ENCODE measurements at regions not wholly inside any gene's neighbourhood (a gene's known extent, or its start where the extent isn't known, plus 50 kb on each side); places are given as distances from the start of the nearest gene placed in this dataset.

DNA sequence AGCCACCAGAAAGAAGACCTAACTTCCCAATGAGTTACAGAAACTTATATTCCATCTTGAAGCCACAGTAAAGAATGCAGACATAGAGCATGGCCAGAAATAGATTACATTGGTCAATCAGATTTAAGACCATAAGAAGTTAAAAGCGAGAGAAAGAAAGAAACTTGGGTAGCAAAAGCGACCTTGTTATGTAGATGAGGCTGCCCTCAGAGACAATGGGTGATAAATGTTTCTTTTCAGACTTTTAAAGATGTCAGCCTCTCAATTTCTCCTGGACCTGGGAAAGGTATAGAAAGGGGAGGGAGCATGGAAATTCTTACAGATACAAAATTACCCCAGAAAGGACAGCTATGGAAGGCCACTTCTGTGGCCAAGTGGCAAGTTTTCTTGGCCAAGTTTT lies 732.6 kb upstream of the LUZP2 start:
- DNase-seq (ENCODE audit: insufficient read length, low spot score): no peak
- TF ChIP-seq CTCF (IDR thresholded peaks at IDR 0.05; ENCODE audit: insufficient read depth, missing control alignments): no peak

DNA sequence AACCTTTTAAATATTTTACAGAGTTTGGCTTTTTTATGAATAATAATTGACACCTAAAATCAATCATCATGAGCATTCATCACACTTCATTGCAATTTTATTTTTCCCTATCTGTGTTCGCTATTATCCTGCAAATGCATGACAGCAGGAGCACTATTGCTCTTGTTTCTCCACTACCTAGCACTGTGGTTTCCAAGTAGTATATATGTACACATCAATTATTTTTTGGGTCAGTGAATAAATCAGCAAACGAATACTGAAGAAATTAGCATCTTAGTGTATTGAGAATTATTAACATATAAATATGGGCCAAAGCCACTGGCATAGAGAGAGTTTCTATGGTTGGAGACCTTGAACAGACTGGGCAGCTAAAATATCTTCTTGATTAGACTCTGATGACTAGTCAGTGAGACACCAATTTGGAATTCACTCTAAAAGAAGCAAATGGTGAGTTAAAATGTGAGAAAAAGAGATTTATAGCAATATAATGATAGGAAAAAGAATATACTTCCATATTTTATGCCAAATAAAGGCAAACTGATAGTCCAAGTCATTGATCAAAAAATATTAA lies 731.1 kb upstream of the LUZP2 start:
- TF ChIP-seq CTCF (IDR thresholded peaks at IDR 0.05; ENCODE audit: insufficient read depth, missing control alignments): no peak
- no peak for DNase-seq (ENCODE audit: insufficient read length, low spot score)
- no peak for FAIRE-seq

More for the DNA sequence above, 732.6 kb upstream of the LUZP2 start:
- no peak for FAIRE-seq

GRCh38 chr11:23767576-23767975 lies 729.3 kb upstream of the LUZP2 start:
- FAIRE-seq (no peak), DNase-seq (ENCODE audit: insufficient read length, low spot score) (no peak)
- no peak for TF ChIP-seq CTCF (IDR thresholded peaks at IDR 0.05; ENCODE audit: insufficient read depth, missing control alignments)

GRCh38 chr11:23769214-23769613 lies 727.6 kb upstream of the LUZP2 start:
- DNase-seq (ENCODE audit: insufficient read length, low spot score) (no peak), FAIRE-seq (no peak)
- TF ChIP-seq CTCF (IDR thresholded peaks at IDR 0.05; ENCODE audit: insufficient read depth, missing control alignments): no peak

DNA sequence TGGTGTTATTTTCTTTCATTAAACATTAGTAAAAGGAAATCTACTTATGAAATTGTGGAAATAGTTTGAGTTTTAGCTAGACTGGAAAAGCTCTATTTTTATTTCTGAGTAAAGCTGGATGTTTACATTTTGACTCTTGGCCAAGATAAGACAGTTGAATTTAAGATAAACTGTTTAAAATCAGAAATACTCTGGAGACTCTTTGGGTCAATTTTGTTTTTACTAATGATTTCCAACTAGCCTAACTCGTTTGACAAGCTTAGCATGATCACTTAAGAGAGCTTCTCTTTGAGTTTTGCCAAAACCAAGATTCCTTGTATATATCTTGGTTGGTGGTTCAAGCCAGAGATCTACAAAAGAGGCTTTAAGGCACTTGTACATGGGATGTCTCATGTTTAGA lies 724.8 kb upstream of the LUZP2 start:
- FAIRE-seq (no peak), DNase-seq (ENCODE audit: insufficient read length, low spot score) (no peak)
- no peak for TF ChIP-seq CTCF (IDR thresholded peaks at IDR 0.05; ENCODE audit: insufficient read depth, missing control alignments)

DNA sequence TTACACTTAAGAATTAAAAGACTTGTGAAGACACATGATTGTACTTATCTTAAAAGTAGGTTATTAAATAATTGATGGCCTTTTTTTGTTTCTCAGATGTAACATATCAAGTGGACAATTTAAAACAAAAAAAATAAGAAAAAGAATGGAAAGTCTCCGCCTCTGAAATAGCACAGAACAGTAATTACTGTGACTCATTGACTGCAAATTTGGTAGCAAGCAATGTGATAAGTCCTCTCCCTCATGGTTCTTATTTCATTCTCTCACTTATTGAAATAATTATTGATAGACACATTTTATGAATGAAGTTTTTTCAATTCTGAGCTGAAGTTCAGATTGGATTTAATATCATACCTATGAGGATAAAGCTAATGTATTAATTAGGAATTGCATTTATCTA lies 717.9 kb upstream of the LUZP2 start:
- DNase-seq (ENCODE audit: insufficient read length, low spot score): no peak
- FAIRE-seq: no peak
- TF ChIP-seq CTCF (IDR thresholded peaks at IDR 0.05; ENCODE audit: insufficient read depth, missing control alignments): no peak

GRCh38 chr11:23780231-23780630 lies 716.6 kb upstream of the LUZP2 start:
- TF ChIP-seq CTCF (IDR thresholded peaks at IDR 0.05; ENCODE audit: insufficient read depth, missing control alignments): no peak
- FAIRE-seq (no peak), DNase-seq (ENCODE audit: insufficient read length, low spot score) (no peak)

Measured in D721Med (cell line).